ENCODE measurements at regions not wholly inside any gene's neighbourhood (a gene's known extent, or its start where the extent isn't known, plus 50 kb on each side); places are given as distances from the start of the nearest gene placed in this dataset.
"Not testable (repeated sequence)": the region's sequence is repeated elsewhere in the genome, so short reads cannot be mapped to it uniquely, and the experiment has no call there.

GRCh38 chr22:47535681-47536080 is 773.2 kb downstream of the TBC1D22A start:
- no peak for DNase-seq (ENCODE audit: low read depth in 2 of 2)

GRCh38 chr22:47534804-47535410 is 772.5 kb downstream of the TBC1D22A start:
- DNase-seq (ENCODE audit: low read depth in 2 of 2): no peak

- DNase-seq (ENCODE audit: low read depth in 2 of 2): no peak
Observed at GRCh38 chr22:47533961-47534803, 771.7 kb downstream of the TBC1D22A start.

GRCh38 chr22:47517062-47517461 is 754.6 kb downstream of the TBC1D22A start:
- DNase-seq (ENCODE audit: low read depth in 2 of 2): no peak

- DNase-seq (ENCODE audit: low read depth in 2 of 2): no peak
Observed at GRCh38 chr22:47515384-47516125, 753.1 kb downstream of the TBC1D22A start.

- no peak for DNase-seq (ENCODE audit: low read depth in 2 of 2)
Observed at GRCh38 chr22:47512617-47513016, 750.2 kb downstream of the TBC1D22A start.

- no peak for DNase-seq (ENCODE audit: low read depth in 2 of 2)
Observed at GRCh38 chr22:47504962-47505361, 742.5 kb downstream of the TBC1D22A start.

GRCh38 chr22:47498969-47499495 is 736.6 kb downstream of the TBC1D22A start:
- DNase-seq (ENCODE audit: low read depth in 2 of 2): no peak

- DNase-seq (ENCODE audit: low read depth in 2 of 2): no peak
Observed at GRCh38 chr22:47497666-47498065, 735.2 kb downstream of the TBC1D22A start.

- DNase-seq (ENCODE audit: low read depth in 2 of 2): no peak
Observed at GRCh38 chr22:47495110-47495509, 732.7 kb downstream of the TBC1D22A start.

GRCh38 chr22:47488131-47488530 is 725.7 kb downstream of the TBC1D22A start:
- DNase-seq (ENCODE audit: low read depth in 2 of 2): not testable (repeated sequence)

- no peak for DNase-seq (ENCODE audit: low read depth in 2 of 2)
Observed at GRCh38 chr22:47486569-47487312, 724.3 kb downstream of the TBC1D22A start.

- no peak for DNase-seq (ENCODE audit: low read depth in 2 of 2)
Observed at GRCh38 chr22:47484960-47485569, 722.6 kb downstream of the TBC1D22A start.

GRCh38 chr22:47476231-47476630 is 713.8 kb downstream of the TBC1D22A start:
- DNase-seq (ENCODE audit: low read depth in 2 of 2): no peak

- DNase-seq (ENCODE audit: low read depth in 2 of 2): no peak
Observed at GRCh38 chr22:47474895-47475294, 712.4 kb downstream of the TBC1D22A start.

GRCh38 chr22:47474464-47474863 is 712.0 kb downstream of the TBC1D22A start:
- DNase-seq (ENCODE audit: low read depth in 2 of 2): no peak

- no peak for DNase-seq (ENCODE audit: low read depth in 2 of 2)
Observed at GRCh38 chr22:47472636-47473035, 710.2 kb downstream of the TBC1D22A start.

- DNase-seq (ENCODE audit: low read depth in 2 of 2): no peak
Observed at GRCh38 chr22:47471406-47471805, 709.0 kb downstream of the TBC1D22A start.

- no peak for DNase-seq (ENCODE audit: low read depth in 2 of 2)
Observed at GRCh38 chr22:47465809-47466208, 703.4 kb downstream of the TBC1D22A start.

GRCh38 chr22:47465222-47465621 is 702.8 kb downstream of the TBC1D22A start:
- DNase-seq (ENCODE audit: low read depth in 2 of 2): no peak

- DNase-seq (ENCODE audit: low read depth in 2 of 2): no peak
Observed at GRCh38 chr22:47463220-47463619, 700.8 kb downstream of the TBC1D22A start.
